IPS-NIHi7 (cell line): ENCODE measurements at regions not wholly inside any gene's neighbourhood (a gene's known extent, or its start where the extent isn't known, plus 50 kb on each side); places are given as distances from the start of the nearest gene placed in this dataset.
"Not testable (repeated sequence)": the region's sequence is repeated elsewhere in the genome, so short reads cannot be mapped to it uniquely, and the experiment has no call there.

Experiments
- DNase-seq: peaks from one replicate; pipeline ENCODE4 v3.0.0; 2012; ENCODE audit warnings: mixed read lengths; ENCODE audit errors: extremely low spot score

- DNase-seq: not testable (repeated sequence)
Observed at GRCh38 chr2:35957053-35957452, 398.5 kb upstream of the CRIM1 start.

- no peak for DNase-seq
Observed at GRCh38 chr2:35946478-35946877, 409.1 kb upstream of the CRIM1 start.

GRCh38 chr2:35938838-35939237, 416.7 kb upstream of the CRIM1 start:
- no peak for DNase-seq

GRCh38 chr2:35933031-35933430, 422.5 kb upstream of the CRIM1 start:
- no peak for DNase-seq

GRCh38 chr2:35932276-35932963, 423.2 kb upstream of the CRIM1 start:
- no peak for DNase-seq

- no peak for DNase-seq
Observed at GRCh38 chr2:35931626-35932025, 424.0 kb upstream of the CRIM1 start.

GRCh38 chr2:35931115-35931514, 424.5 kb upstream of the CRIM1 start:
- DNase-seq: no peak

- peak; percentile 11 for DNase-seq
Observed at GRCh38 chr2:35929551-35929950, 426.0 kb upstream of the CRIM1 start.

GRCh38 chr2:35920061-35920460, 435.5 kb upstream of the CRIM1 start:
- DNase-seq: no peak

- DNase-seq: no peak
Observed at GRCh38 chr2:35915261-35915660, 440.3 kb upstream of the CRIM1 start.

- no peak for DNase-seq
Observed at GRCh38 chr2:35891936-35892335, 463.6 kb upstream of the CRIM1 start.

- DNase-seq: no peak
Observed at GRCh38 chr2:35891528-35891927, 464.1 kb upstream of the CRIM1 start.

- no peak for DNase-seq
Observed at GRCh38 chr2:35887146-35887545, 468.4 kb upstream of the CRIM1 start.

GRCh38 chr2:35873921-35874320, 481.7 kb upstream of the CRIM1 start:
- DNase-seq: no peak

- peak; percentile 28 for DNase-seq
Observed at GRCh38 chr2:35871672-35872071, 483.9 kb upstream of the CRIM1 start.

GRCh38 chr2:35870713-35871112, 484.9 kb upstream of the CRIM1 start:
- DNase-seq: no peak

GRCh38 chr2:35864141-35864540, 491.4 kb upstream of the CRIM1 start:
- DNase-seq: no peak

GRCh38 chr2:35858216-35858615, 497.4 kb upstream of the CRIM1 start:
- DNase-seq: no peak

GRCh38 chr2:35857498-35857897, 498.1 kb upstream of the CRIM1 start:
- no peak for DNase-seq

- no peak for DNase-seq
Observed at GRCh38 chr2:35831385-35831784, 524.2 kb upstream of the CRIM1 start.

GRCh38 chr2:35830833-35831232, 524.7 kb upstream of the CRIM1 start:
- DNase-seq: no peak

GRCh38 chr2:35827086-35827485, 528.5 kb upstream of the CRIM1 start:
- no peak for DNase-seq

- DNase-seq: peak; percentile 27
Observed at GRCh38 chr2:35822716-35823115, 532.9 kb upstream of the CRIM1 start.

GRCh38 chr2:35821675-35822074, 533.9 kb upstream of the CRIM1 start:
- DNase-seq: peak; percentile 21
